Large intestine (tissue), 3 donors: ENCODE measurements at regions not wholly inside any gene's neighbourhood (a gene's known extent, or its start where the extent isn't known, plus 50 kb on each side); places are given as distances from the start of the nearest gene placed in this dataset.

Source experiments
- DNase-seq, 2 donors: peaks; one replicate each; pipeline versions ENCODE4 v3.0.0 to v3.0.0-alpha.2; 2013
- H3K27ac ChIP-seq: one replicate; pipeline ENCODE4 v1.5.1; 2013; ENCODE audit warnings: low read length
- H3K27me3 ChIP-seq: 2 replicates; pipeline ENCODE4 v1.6.1; 2013; ENCODE audit warnings: low read length; ENCODE audit not compliant: control insufficient read depth, insufficient read depth
- H3K36me3 ChIP-seq: 2 replicates; pipeline ENCODE4 v1.6.1; 2013; ENCODE audit warnings: low read length; ENCODE audit not compliant: control insufficient read depth, insufficient read depth
- H3K4me1 ChIP-seq: one replicate; pipeline ENCODE4 v1.6.1; 2013; ENCODE audit warnings: low read length; ENCODE audit not compliant: control insufficient read depth, insufficient read depth
- H3K4me3 ChIP-seq: one replicate; pipeline ENCODE4 v1.5.1; 2013; ENCODE audit warnings: low read length
- H3K9me3 ChIP-seq: one replicate; pipeline ENCODE4 v1.6.1; 2013; ENCODE audit warnings: mild to moderate bottlenecking, low read depth, low read length, moderate library complexity; ENCODE audit not compliant: control insufficient read depth
- WGBS: methylation state at CpG from one replicate; pipeline ENCODE4 v1.1.5; 2013; ENCODE audit warnings: low lambda C conversion rate; ENCODE audit not compliant: insufficient coverage; 5-methylcytosine and 5-hydroxymethylcytosine counted together

- Histone ChIP-seq H3K36me3 (no peaks in the 10 kb centered on the region), H3K4me1 (no peaks in the 10 kb centered on the region), H3K4me3 (no peak overlapping the region), H3K9me3 (no peaks in the 10 kb centered on the region), H3K27me3 (peaks cover 73% of the 10 kb centered on the region), H3K27ac (no peak overlapping the region)
- no CpG with 5 or more reads among the region's 3 CpGs for WGBS
- DNase-seq, result no peak
These were observed 272.2 kb upstream of the NFE2L3 start for GRCh38 chr7:25879799-25880198.

- Histone ChIP-seq H3K27ac (no peak overlapping the region), H3K36me3 (no peaks in the 10 kb centered on the region), H3K27me3 (peaks cover 64% of the 10 kb centered on the region), H3K4me3 (no peak overlapping the region), H3K9me3 (no peaks in the 10 kb centered on the region), H3K4me1 (no peaks in the 10 kb centered on the region)
- WGBS, result 73% methylated on average over 6 of the region's 14 CpGs
- no peak for DNase-seq
These were observed 270.5 kb upstream of the NFE2L3 start for GRCh38 chr7:25881317-25882037.

- WGBS, result 62% methylated on average over 3 of the region's 13 CpGs
- no peak overlapping the region for H3K27ac ChIP-seq
- no peaks in the 10 kb centered on the region for H3K36me3 ChIP-seq
- no peaks in the 10 kb centered on the region for H3K4me1 ChIP-seq
- no peak overlapping the region for H3K4me3 ChIP-seq
- no peak for DNase-seq
- peaks cover 59% of the 10 kb centered on the region for H3K27me3 ChIP-seq
- H3K9me3 ChIP-seq, result no peaks in the 10 kb centered on the region
These were observed 269.7 kb upstream of the NFE2L3 start for GRCh38 chr7:25882151-25882773.

- peaks cover 45% of the 10 kb centered on the region for H3K27me3 ChIP-seq
- no peaks in the 10 kb centered on the region for H3K36me3 ChIP-seq
- no peak for DNase-seq
- H3K4me3 ChIP-seq, result no peak overlapping the region
- H3K27ac ChIP-seq, result no peak overlapping the region
- H3K9me3 ChIP-seq, result no peaks in the 10 kb centered on the region
- no peaks in the 10 kb centered on the region for H3K4me1 ChIP-seq
- WGBS, result 70% methylated on average over 2 of the region's 13 CpGs
These were observed 267.7 kb upstream of the NFE2L3 start for GRCh38 chr7:25884265-25884828.

- H3K27ac ChIP-seq, result no peak overlapping the region
- H3K27me3 ChIP-seq, result peaks cover 43% of the 10 kb centered on the region
- H3K36me3 ChIP-seq, result no peaks in the 10 kb centered on the region
- H3K9me3 ChIP-seq, result no peaks in the 10 kb centered on the region
- no peaks in the 10 kb centered on the region for H3K4me1 ChIP-seq
- 73% methylated on average over 2 of the region's 7 CpGs for WGBS
- H3K4me3 ChIP-seq, result no peak overlapping the region
- no peak for DNase-seq
These were observed 266.9 kb upstream of the NFE2L3 start for GRCh38 chr7:25885057-25885576.

GRCh38 chr7:25886387-25887240 is 265.4 kb upstream of the NFE2L3 start:
- H3K36me3 ChIP-seq, result no peaks in the 10 kb centered on the region
- no peak overlapping the region for H3K27ac ChIP-seq
- DNase-seq, result no peak
- 90% methylated on average over 3 of the region's 6 CpGs for WGBS
- H3K4me3 ChIP-seq, result no peak overlapping the region
- peaks cover 32% of the 10 kb centered on the region for H3K27me3 ChIP-seq
- H3K4me1 ChIP-seq, result no peaks in the 10 kb centered on the region
- no peaks in the 10 kb centered on the region for H3K9me3 ChIP-seq

- H3K36me3 ChIP-seq, result no peaks in the 10 kb centered on the region
- H3K4me3 ChIP-seq, result no peak overlapping the region
- no CpG with 5 or more reads among the region's 3 CpGs for WGBS
- no peak for DNase-seq
- no peaks in the 10 kb centered on the region for H3K4me1 ChIP-seq
- H3K9me3 ChIP-seq, result no peaks in the 10 kb centered on the region
- peaks cover 25% of the 10 kb centered on the region for H3K27me3 ChIP-seq
- H3K27ac ChIP-seq, result no peak overlapping the region
These were observed 264.7 kb upstream of the NFE2L3 start for GRCh38 chr7:25887266-25887665.

- Histone ChIP-seq H3K9me3 (no peaks in the 10 kb centered on the region), H3K36me3 (no peaks in the 10 kb centered on the region), H3K27ac (no peak overlapping the region), H3K27me3 (peaks cover 22% of the 10 kb centered on the region), H3K4me3 (no peak overlapping the region), H3K4me1 (no peaks in the 10 kb centered on the region)
- 100% methylated on average over 1 of the region's 2 CpGs for WGBS
- DNase-seq, result no peak
These were observed 264.0 kb upstream of the NFE2L3 start for GRCh38 chr7:25887795-25888559.

GRCh38 chr7:25889765-25890164 is 262.2 kb upstream of the NFE2L3 start:
- no peaks in the 10 kb centered on the region for H3K4me1 ChIP-seq
- H3K36me3 ChIP-seq, result no peaks in the 10 kb centered on the region
- no peaks in the 10 kb centered on the region for H3K9me3 ChIP-seq
- DNase-seq, result no peak
- peaks cover 9% of the 10 kb centered on the region for H3K27me3 ChIP-seq
- WGBS, result 80% methylated on average over 1 of the region's 7 CpGs
- no peak overlapping the region for H3K4me3 ChIP-seq
- H3K27ac ChIP-seq, result no peak overlapping the region
